ENCODE measurements at regions not wholly inside any gene's neighbourhood (a gene's known extent, or its start where the extent isn't known, plus 50 kb on each side); places are given as distances from the start of the nearest gene placed in this dataset.
A peak's percentile ranks its signal among the peaks of the same experiment; 100 is the strongest.

- H3K4me3 ChIP-seq (ENCODE audit: extremely low read depth in 1 of 4, insufficient read depth in 2 of 4, low read depth in 3 of 4, low read length in 4 of 4) = no peak overlapping the region
- H2BK15ac ChIP-seq (ENCODE audit: low read length) = no peak overlapping the region
- peak; percentile 94 for TF ChIP-seq TEAD4 (IDR thresholded peaks at IDR 0.05; ENCODE audit: low read depth, low read length)
- TF ChIP-seq HDAC2 (IDR thresholded peaks at IDR 0.05; ENCODE audit: borderline replicate concordance in 1 of 2, low read depth in 2 of 2, low read length in 2 of 2) = no peak
- no peak for TF ChIP-seq JUND (IDR thresholded peaks at IDR 0.05; ENCODE audit: low read length)
- POLR2A ChIA-PET (ENCODE audit: partially characterized antibody) = no interaction called here
- H3K4me1 ChIP-seq (replicated peaks in 1 of 4; ENCODE audit: control insufficient read depth in 3 of 4, insufficient read depth in 4 of 4, low read length in 3 of 4) = peaks cover 0 to 13% (median 5%) of the 10 kb centered on the region in 4 experiments; a peak in 5 of 7 replicates
- CTCF ChIA-PET (ENCODE audit: partially characterized antibody) = interaction anchor here (0.7 to 0.9 kb wide), 2 partner anchors 12 to 751 kb away, joined by 3 read pairs; no protein-coding TSS in a partner anchor
- no peaks in the 10 kb centered on the region for H3K79me2 ChIP-seq (ENCODE audit: control insufficient read depth in 1 of 2, insufficient read depth in 2 of 2, low read length in 2 of 2)
- no peak for DNase-seq (ENCODE audit: low read depth in 1 of 2, low spot score in 2 of 2)
- H2BK12ac ChIP-seq (ENCODE audit: low read depth, low read length) = no peak overlapping the region
- H3K56ac ChIP-seq (replicated peaks; ENCODE audit: insufficient read length, low read depth, low read length) = no peak overlapping the region
- no peak overlapping the region for H2BK20ac ChIP-seq (ENCODE audit: low read length)
- no peak overlapping the region for H4K5ac ChIP-seq (ENCODE audit: insufficient read length, low read depth, low read length)
- no peaks in the 10 kb centered on the region for H3K9me3 ChIP-seq (ENCODE audit: insufficient read depth in 2 of 2, low read depth in 1 of 2, low read length in 1 of 2)
- no peak overlapping the region for H3K14ac ChIP-seq (ENCODE audit: insufficient read length)
- H3K18ac ChIP-seq (ENCODE audit: extremely low read depth, low read length) = no peak overlapping the region
- H3K79me1 ChIP-seq (ENCODE audit: low read depth, low read length) = no peaks in the 10 kb centered on the region
- H4K20me1 ChIP-seq (replicated peaks in 1 of 2; ENCODE audit: control insufficient read depth in 1 of 2, insufficient read depth in 2 of 2, low read length in 2 of 2) = no peaks in the 10 kb centered on the region
- H3K23me2 ChIP-seq (ENCODE audit: low read depth, low read length) = no peaks in the 10 kb centered on the region; the same call in 1 of the 2 replicates
- H3K36me3 ChIP-seq (ENCODE audit: control insufficient read depth in 2 of 4, insufficient read depth in 4 of 4, low read length in 3 of 4) = no peaks in the 10 kb centered on the region
- H3K27me3 ChIP-seq (replicated peaks in 1 of 4; ENCODE audit: control insufficient read depth in 3 of 4, extremely low read depth in 1 of 4, insufficient read depth in 3 of 4, low read length in 3 of 4) = no peaks in the 10 kb centered on the region
- H2BK120ac ChIP-seq (replicated peaks; ENCODE audit: low read depth, low read length) = no peak overlapping the region
- H3K4ac ChIP-seq (replicated peaks; ENCODE audit: insufficient read length, low read depth, low read length) = no peak overlapping the region
- H3K9ac ChIP-seq (replicated peaks in 1 of 4; ENCODE audit: extremely low read depth in 1 of 4, low read depth in 3 of 4, low read length in 3 of 4) = no peak overlapping the region
- 0 out of 2 replicates have a peak overlapping the region, but pooled peaks have one; percentile 1 for H2AFZ ChIP-seq (ENCODE audit: low read length)
- no peak overlapping the region for H2BK5ac ChIP-seq (ENCODE audit: low read depth, low read length)
- WGBS, 2 experiments (ENCODE audit: extremely low coverage in 1 of 2, insufficient coverage in 1 of 2, insufficient read length in 1 of 2, insufficient replicate concordance in 2 of 2, low coverage in 1 of 2, low lambda C conversion rate in 2 of 2, missing lambda C conversion rate in 1 of 2) = 86% methylated on average over 2 of the region's 2 CpGs; no CpG with 5 or more reads in 1 of the 2 experiments
- no peak overlapping the region for H2AK5ac ChIP-seq (ENCODE audit: low read depth, low read length)
- peak; percentile 77 for FAIRE-seq
- H3K23ac ChIP-seq (ENCODE audit: insufficient read length) = no peak overlapping the region
- no peak overlapping the region for H4K8ac ChIP-seq (ENCODE audit: extremely low read depth, insufficient read depth, low read length)
- no peak overlapping the region for H4K91ac ChIP-seq (replicated peaks; ENCODE audit: insufficient read length, low read length)
- H3K4me2 ChIP-seq (ENCODE audit: insufficient read depth in 1 of 2, low read depth in 2 of 2, low read length in 2 of 2) = no peak overlapping the region
- no peak overlapping the region for H3K27ac ChIP-seq (ENCODE audit: low read depth, low read length)
Measured at GRCh38 chr10:20596911-20597310, 300.2 kb downstream of the NEBL start.

Measured in H1 (cell line).